ENCODE measurements at regions not wholly inside any gene's neighbourhood (a gene's known extent, or its start where the extent isn't known, plus 50 kb on each side); places are given as distances from the start of the nearest gene placed in this dataset.
"Not testable (repeated sequence)": the region's sequence is repeated elsewhere in the genome, so short reads cannot be mapped to it uniquely, and the experiment has no call there.

DNA sequence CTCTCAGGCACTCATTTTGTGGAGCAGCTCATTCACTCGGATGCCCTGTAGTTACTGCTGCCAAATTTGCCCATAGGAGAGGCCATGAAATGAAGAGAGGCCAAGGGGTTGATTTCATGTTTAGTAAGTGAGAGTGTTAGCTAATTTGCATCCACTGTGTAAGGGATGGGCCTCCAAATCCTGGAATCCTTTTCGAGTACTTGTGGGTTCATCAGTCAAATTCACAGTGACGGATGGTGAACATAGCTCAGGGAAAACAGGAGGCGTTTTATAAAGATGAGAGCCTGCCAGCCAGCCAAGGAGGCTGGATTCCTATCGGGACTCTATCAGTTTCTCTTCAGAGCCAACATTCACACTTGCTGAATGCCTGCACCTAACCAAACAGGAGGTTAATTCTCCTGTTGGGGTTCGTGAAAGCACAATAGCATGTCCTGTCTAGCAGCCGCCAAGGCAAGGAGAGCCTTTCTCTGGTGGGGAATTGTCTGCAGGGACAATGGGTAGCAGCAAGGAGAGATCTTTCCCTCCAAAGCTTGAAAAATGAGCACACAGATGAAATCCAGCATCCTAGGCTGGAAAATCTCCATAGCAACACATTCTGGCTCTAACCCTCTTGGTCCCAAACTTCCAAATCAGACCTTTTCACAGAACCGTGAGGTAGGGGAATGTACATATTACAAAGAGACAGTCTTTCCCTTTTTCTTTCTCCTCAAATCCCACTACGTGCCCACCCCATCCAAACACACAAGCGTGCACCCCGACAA lies 231.4 kb upstream of the ECI2 start:
- no peak for DNase-seq

GRCh38 chr6:4365686-4366085 lies 230.3 kb upstream of the ECI2 start:
- no peak for DNase-seq

GRCh38 chr6:4364711-4365110 lies 229.3 kb upstream of the ECI2 start:
- DNase-seq, result no peak

GRCh38 chr6:4364172-4364571 lies 228.8 kb upstream of the ECI2 start:
- no peak for DNase-seq

- DNase-seq, result no peak
Measured at GRCh38 chr6:4363656-4364055, 228.3 kb upstream of the ECI2 start.

DNA sequence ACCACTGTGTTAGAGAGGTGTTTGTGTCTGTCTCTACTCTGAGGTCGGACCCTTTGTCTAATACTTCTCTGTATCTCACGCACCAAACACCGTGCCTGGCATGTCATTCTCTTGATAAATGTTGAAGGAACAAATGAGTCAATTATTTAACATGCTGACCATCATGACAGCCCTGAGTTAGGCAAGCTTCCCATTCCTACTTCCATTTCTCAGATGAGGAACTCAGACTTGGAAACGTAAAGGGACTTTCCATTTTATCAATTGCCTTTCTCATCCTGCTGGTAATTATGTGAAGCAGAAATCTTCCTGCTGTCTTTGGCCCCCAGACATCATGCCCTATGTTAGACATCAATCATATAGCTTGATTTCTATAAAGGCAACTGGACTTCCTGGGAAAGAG lies 227.0 kb upstream of the ECI2 start:
- DNase-seq, result no peak

DNA sequence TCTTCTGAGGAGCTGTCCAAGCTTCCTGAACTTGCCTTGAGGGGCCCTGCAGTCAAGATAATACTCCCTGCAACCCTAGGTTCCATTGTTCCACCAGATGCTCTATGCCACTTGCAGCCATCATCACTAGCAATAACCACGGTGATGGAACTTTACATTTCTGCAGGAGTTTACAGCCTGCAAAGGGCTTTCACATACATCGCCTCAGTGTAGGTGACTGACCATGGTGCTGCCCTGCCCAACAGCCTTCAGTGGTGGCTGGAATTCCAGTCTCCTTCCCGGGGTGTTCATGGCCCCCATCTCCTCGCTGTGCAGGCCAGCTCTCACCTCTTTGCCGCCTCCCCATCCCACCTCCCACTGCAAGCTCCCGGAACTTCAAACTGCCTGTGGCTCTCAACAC lies 225.5 kb upstream of the ECI2 start:
- DNase-seq, result no peak

GRCh38 chr6:4359108-4359730 lies 223.8 kb upstream of the ECI2 start:
- DNase-seq, result no peak

- DNase-seq, result no peak
Measured at GRCh38 chr6:4358414-4359107, 223.2 kb upstream of the ECI2 start.

DNA sequence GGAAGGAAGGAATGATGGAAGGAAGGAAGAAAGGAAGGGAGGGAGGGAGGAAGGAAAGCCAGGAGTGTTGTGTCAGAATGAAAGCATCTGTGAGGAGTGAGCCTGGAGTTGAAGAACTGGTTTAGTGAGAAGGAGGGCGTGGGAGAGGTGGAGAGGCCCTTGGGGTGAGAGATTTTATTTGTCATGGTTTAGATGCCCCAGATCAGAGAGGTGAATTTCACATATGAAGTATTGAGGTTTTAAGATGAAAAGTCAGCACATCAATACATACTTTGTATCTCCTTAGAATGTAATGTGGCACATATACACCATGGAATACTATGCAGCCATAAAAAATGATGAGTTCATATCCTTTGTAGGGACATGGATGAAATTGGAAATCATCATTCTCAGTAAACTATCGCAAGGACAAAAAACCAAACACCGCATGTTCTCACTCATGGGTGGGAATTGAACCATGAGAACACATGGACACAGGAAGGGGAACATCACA lies 222.3 kb upstream of the ECI2 start:
- not testable (repeated sequence) for DNase-seq

GRCh38 chr6:4356899-4357659 lies 221.7 kb upstream of the ECI2 start:
- DNase-seq, result no peak

- no peak for DNase-seq
Measured at GRCh38 chr6:4355241-4355640, 219.9 kb upstream of the ECI2 start.

GRCh38 chr6:4354181-4354580 lies 218.8 kb upstream of the ECI2 start:
- DNase-seq, result no peak

GRCh38 chr6:4352731-4353130 lies 217.4 kb upstream of the ECI2 start:
- DNase-seq, result no peak

GRCh38 chr6:4352322-4352669 lies 216.9 kb upstream of the ECI2 start:
- DNase-seq, result no peak

- DNase-seq, result no peak
Measured at GRCh38 chr6:4351520-4352321, 216.3 kb upstream of the ECI2 start.

DNA sequence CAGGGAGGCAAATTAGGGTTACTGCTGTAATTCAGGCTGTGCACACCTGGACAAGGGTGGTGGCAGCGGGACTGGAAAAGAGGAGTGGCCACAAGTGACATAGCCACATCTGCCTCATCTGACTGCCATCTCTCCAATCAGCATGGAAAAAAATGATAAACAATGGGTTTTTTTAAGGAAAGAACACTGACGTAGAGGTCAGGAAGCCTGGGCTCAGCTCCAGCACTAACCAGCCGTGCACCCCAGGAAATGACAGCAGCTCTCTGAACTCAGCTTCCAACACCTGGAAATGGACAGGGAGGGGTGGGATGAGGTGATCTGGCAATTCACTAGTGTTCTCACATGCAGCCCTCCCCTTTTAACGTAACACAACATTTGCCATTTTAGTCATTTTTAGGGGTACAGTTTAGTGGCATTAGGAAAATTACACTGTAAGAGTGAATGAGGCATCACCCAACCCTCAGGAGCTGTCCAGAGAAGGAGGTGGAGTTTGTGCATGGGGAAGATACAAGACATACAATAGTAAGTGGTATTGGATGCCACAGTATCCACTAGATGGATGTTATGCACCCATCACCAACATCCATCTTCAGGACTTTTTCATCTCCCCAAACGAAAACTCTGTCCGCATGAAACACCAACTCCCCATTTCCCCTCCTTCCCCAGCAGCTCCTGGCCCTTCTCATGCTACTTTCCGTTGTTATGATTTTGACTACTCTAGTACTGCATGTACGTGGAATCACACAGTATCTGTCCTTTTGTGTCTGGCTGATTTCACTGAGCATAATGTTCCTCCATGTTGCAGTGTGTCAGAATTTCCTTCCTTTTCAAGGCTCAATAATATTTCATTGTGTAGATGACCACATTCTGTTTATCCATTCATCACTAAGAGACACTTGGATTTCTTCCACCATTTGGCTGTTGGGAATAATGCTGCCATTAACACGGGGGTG lies 215.5 kb upstream of the ECI2 start:
- no peak for DNase-seq

GRCh38 chr6:4349931-4350330 lies 214.6 kb upstream of the ECI2 start:
- DNase-seq, result no peak

GRCh38 chr6:4349323-4349722 lies 213.9 kb upstream of the ECI2 start:
- no peak for DNase-seq

GRCh38 chr6:4348462-4349112 lies 213.2 kb upstream of the ECI2 start:
- no peak for DNase-seq

- no peak for DNase-seq
Measured at GRCh38 chr6:4347877-4348276, 212.5 kb upstream of the ECI2 start.
